ENCODE measurements at regions not wholly inside any gene's neighbourhood (a gene's known extent, or its start where the extent isn't known, plus 50 kb on each side); places are given as distances from the start of the nearest gene placed in this dataset.

GRCh38 chr3:61439122-61439458, 122.3 kb upstream of the PTPRG start:
- dilution Hi-C loops (cut with MboI; ENCODE audit: extremely low pct_ligation_motif_present, low sequenced_read_pairs) (no loop called here), intact Hi-C loops (cut with micrococcal nuclease) (no loop called here)
- no peak overlapping the region for H3K27ac ChIP-seq (ENCODE audit: insufficient read depth, low read depth, low read length)
- no peak overlapping the region for H3K4me2 ChIP-seq (ENCODE audit: insufficient read depth, low read length)
- POLR2A ChIA-PET = no interaction called here
- FAIRE-seq (no peak), DNase-seq (ENCODE audit: low read depth, low spot score) (no peak)
- H3K4me1 ChIP-seq (ENCODE audit: control insufficient read depth, extremely low read depth, insufficient read depth, low read length) = no peaks in the 10 kb centered on the region
- H3K27me3 ChIP-seq (ENCODE audit: control insufficient read depth in 2 of 2, insufficient read depth in 2 of 2, low read length in 2 of 2) = peaks cover 0 to 2% of the 10 kb centered on the region in 2 experiments
- H3K9me1 ChIP-seq (replicated peaks; ENCODE audit: control insufficient read depth, extremely low read depth, insufficient read depth, low read length) = no peaks in the 10 kb centered on the region
- H2AFZ ChIP-seq (ENCODE audit: low read depth, low read length) = no peak overlapping the region
- BruUV-seq (replicated peaks) = no TSS peak
- CTCF ChIA-PET = no interaction called here
- no peaks in the 10 kb centered on the region for H3K9me3 ChIP-seq (replicated peaks; ENCODE audit: control insufficient read depth, insufficient read depth, low read length)
- no peaks in the 10 kb centered on the region for H4K20me1 ChIP-seq (replicated peaks; ENCODE audit: control insufficient read depth, extremely low read depth, insufficient read depth, low read length)
- H3K4me3 ChIP-seq (replicated peaks in 1 of 3; ENCODE audit: insufficient read depth in 1 of 3, low read depth in 1 of 3, low read length in 3 of 3) = no peak overlapping the region
- no peaks in the 10 kb centered on the region for H3K79me2 ChIP-seq (ENCODE audit: control insufficient read depth, insufficient read depth, low read length)
- no peak overlapping the region for H3K9ac ChIP-seq (replicated peaks; ENCODE audit: extremely low read depth, insufficient read depth, low read length)
- TF ChIP-seq MAX (IDR thresholded peaks at IDR 0.05; ENCODE audit: insufficient read depth, insufficient read length) = no peak
- TF ChIP-seq EZH2 (IDR thresholded peaks at IDR 0.05; ENCODE audit: borderline replicate concordance, low read depth, low read length, severe bottlenecking) = no peak
- no peak for TF ChIP-seq MYC (IDR thresholded peaks at IDR 0.05; ENCODE audit: low read depth, low read length)
- no peak for TF ChIP-seq JUN (IDR thresholded peaks at IDR 0.05; ENCODE audit: borderline replicate concordance, insufficient read depth, insufficient read length, low read depth)
- TF ChIP-seq POLR2AphosphoS5 (IDR thresholded peaks at IDR 0.05; ENCODE audit: insufficient read depth, low read depth, low read length) = no peak
- TF ChIP-seq FOS (IDR thresholded peaks at IDR 0.05; ENCODE audit: borderline replicate concordance, insufficient read depth, low read length) = no peak
- no peak for TF ChIP-seq POLR2A (IDR thresholded peaks at IDR 0.05; ENCODE audit: low read depth, low read length)
- TF ChIP-seq CTCF (IDR thresholded peaks at IDR 0.05; ENCODE audit: extremely low read depth in 1 of 2, insufficient read depth in 1 of 2, low read depth in 1 of 2, low read length in 2 of 2) = no peak
- no peak for TF ChIP-seq GATA2 (IDR thresholded peaks at IDR 0.05; ENCODE audit: insufficient read depth, insufficient read length, low read depth, low read length)
- no peaks in the 10 kb centered on the region for H3K36me3 ChIP-seq (ENCODE audit: control insufficient read depth in 2 of 2, extremely low read depth in 1 of 2, insufficient read depth in 2 of 2, low read length in 2 of 2)

Data from endothelial cell of umbilical vein (primary cell).